GM21576 (cell line): ENCODE measurements at regions not wholly inside any gene's neighbourhood (a gene's known extent, or its start where the extent isn't known, plus 50 kb on each side); places are given as distances from the start of the nearest gene placed in this dataset.

ENCODE experiments used
- ATAC-seq: cut with Tn5 transposase; IDR thresholded peaks from one replicate; pipeline ENCODE4 v1.9.1; 2021; ENCODE audit warnings: mild to moderate bottlenecking, moderate library complexity; ENCODE audit not compliant: unreplicated experiment

GRCh38 chr11:91187314-91187713 is 964.5 kb upstream of the CHORDC1 start:
- no peak for ATAC-seq

GRCh38 chr11:91178366-91178765 is 955.5 kb upstream of the CHORDC1 start:
- no peak for ATAC-seq

- ATAC-seq = no peak
Observed at GRCh38 chr11:91174734-91175133, 951.9 kb upstream of the CHORDC1 start.

- no peak for ATAC-seq
Observed at GRCh38 chr11:91174193-91174592, 951.3 kb upstream of the CHORDC1 start.

- no peak for ATAC-seq
Observed at GRCh38 chr11:91173701-91174100, 950.9 kb upstream of the CHORDC1 start.

GRCh38 chr11:91170711-91171110 is 947.9 kb upstream of the CHORDC1 start:
- no peak for ATAC-seq

- no peak for ATAC-seq
Observed at GRCh38 chr11:91164452-91164822, 941.6 kb upstream of the CHORDC1 start.

- ATAC-seq = no peak
Observed at GRCh38 chr11:91163619-91164451, 941.0 kb upstream of the CHORDC1 start.

- no peak for ATAC-seq
Observed at GRCh38 chr11:91160661-91161060, 937.8 kb upstream of the CHORDC1 start.

GRCh38 chr11:91158891-91159537 is 936.2 kb upstream of the CHORDC1 start:
- ATAC-seq = no peak

- no peak for ATAC-seq
Observed at GRCh38 chr11:91158297-91158696, 935.4 kb upstream of the CHORDC1 start.

GRCh38 chr11:91156041-91156440 is 933.2 kb upstream of the CHORDC1 start:
- no peak for ATAC-seq

- no peak for ATAC-seq
Observed at GRCh38 chr11:91147885-91148284, 925.0 kb upstream of the CHORDC1 start.

GRCh38 chr11:91141655-91142054 is 918.8 kb upstream of the CHORDC1 start:
- ATAC-seq = no peak

GRCh38 chr11:91136631-91137030 is 913.8 kb upstream of the CHORDC1 start:
- ATAC-seq = no peak

- ATAC-seq = no peak
Observed at GRCh38 chr11:91133361-91133760, 910.5 kb upstream of the CHORDC1 start.

- ATAC-seq = no peak
Observed at GRCh38 chr11:91129596-91129995, 906.7 kb upstream of the CHORDC1 start.

- no peak for ATAC-seq
Observed at GRCh38 chr11:91124363-91124762, 901.5 kb upstream of the CHORDC1 start.

GRCh38 chr11:91115116-91115515 is 892.3 kb upstream of the CHORDC1 start:
- no peak for ATAC-seq

GRCh38 chr11:91104237-91104636 is 881.4 kb upstream of the CHORDC1 start:
- ATAC-seq = no peak

GRCh38 chr11:91100427-91100826 is 877.6 kb upstream of the CHORDC1 start:
- ATAC-seq = no peak

GRCh38 chr11:91097083-91097482 is 874.2 kb upstream of the CHORDC1 start:
- ATAC-seq = no peak
